ENCODE measurements at regions not wholly inside any gene's neighbourhood (a gene's known extent, or its start where the extent isn't known, plus 50 kb on each side); places are given as distances from the start of the nearest gene placed in this dataset.

DNA sequence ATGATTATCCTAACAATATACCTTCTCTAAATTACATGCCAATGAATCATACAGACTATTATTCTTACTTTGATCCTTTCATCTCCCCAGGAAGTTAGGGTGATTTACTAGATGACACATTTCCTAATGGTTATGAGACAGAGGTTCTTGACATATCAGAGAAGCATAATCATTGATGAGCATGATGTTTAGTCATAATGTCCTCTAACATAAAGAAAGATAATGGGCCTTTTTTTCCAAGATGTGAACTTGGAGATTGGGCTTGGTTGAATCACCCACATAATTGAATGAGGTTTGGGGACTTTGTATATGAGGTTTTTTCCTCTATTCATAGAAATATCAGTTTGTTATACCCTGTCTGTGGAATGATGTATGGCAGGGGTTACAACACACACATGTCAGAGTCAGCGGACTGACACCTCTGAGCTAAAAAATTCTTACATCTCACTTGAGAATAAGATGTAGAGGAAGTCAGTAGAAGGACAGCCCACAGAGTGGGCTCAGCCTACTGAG, 69.7 kb upstream of the DCBLD2 start:
- no peak for DNase-seq
- H3K9me3 ChIP-seq (ENCODE audit: low read length) = no peaks in the 10 kb centered on the region
- no peak overlapping the region for H3K27ac ChIP-seq (ENCODE audit: low read depth, low read length)
- ChIA-PET POLR2A (no interaction called here), CTCF (no interaction called here)
- H3K27me3 ChIP-seq (ENCODE audit: insufficient read depth, low read length, poor library complexity, severe bottlenecking) = no peaks in the 10 kb centered on the region
- H3K4me1 ChIP-seq (ENCODE audit: insufficient read depth, low read length) = no peaks in the 10 kb centered on the region
- no peaks in the 10 kb centered on the region for H3K36me3 ChIP-seq (ENCODE audit: insufficient read depth, low read length)
- Mint-ChIP-seq H3K4me3 (no peak overlapping the region), H3K27me3 (peaks cover 0 to 2% of the 10 kb centered on the region in 2 donors), H3K36me3 (peaks cover 0 to 3% (median 0%) of the 10 kb centered on the region in 3 donors), H3K27ac (no peak overlapping the region), H3K9me3 (peaks cover 2 to 6% (median 4%) of the 10 kb centered on the region in 5 donors), H3K4me1 (no peaks in the 10 kb centered on the region)
- no peak overlapping the region for H3K4me3 ChIP-seq (ENCODE audit: low read length)

DNA sequence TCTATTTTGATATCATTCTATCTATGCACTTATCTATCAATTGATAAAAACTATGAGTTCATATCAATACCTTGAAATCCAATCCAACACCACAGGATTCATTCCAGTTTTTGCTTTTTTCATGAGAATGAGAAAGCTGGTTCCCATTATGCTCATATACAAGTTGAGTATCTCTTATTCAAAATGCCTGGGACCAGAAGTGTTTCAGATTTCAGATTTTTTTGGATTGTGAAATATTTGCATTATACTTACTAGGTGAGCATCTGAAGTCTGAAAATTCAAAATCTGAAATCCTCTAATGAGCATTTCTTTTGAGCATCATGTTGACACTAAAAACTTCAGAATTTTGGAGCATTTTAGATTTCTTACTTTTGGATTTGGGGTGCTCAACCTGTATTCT, 67.8 kb upstream of the DCBLD2 start:
- Histone ChIP-seq H3K9me3 (ENCODE audit: low read length) (no peaks in the 10 kb centered on the region), H3K27me3 (ENCODE audit: insufficient read depth, low read length, poor library complexity, severe bottlenecking) (no peaks in the 10 kb centered on the region), H3K4me3 (ENCODE audit: low read length) (no peak overlapping the region), H3K36me3 (ENCODE audit: insufficient read depth, low read length) (no peaks in the 10 kb centered on the region), H3K4me1 (ENCODE audit: insufficient read depth, low read length) (no peaks in the 10 kb centered on the region), H3K27ac (ENCODE audit: low read depth, low read length) (no peak overlapping the region)
- H3K27me3 Mint-ChIP-seq = peaks cover 0 to 2% of the 10 kb centered on the region in 2 donors
- DNase-seq = no peak
- ChIA-PET POLR2A (no interaction called here), CTCF (no interaction called here)
- no peak overlapping the region for H3K27ac Mint-ChIP-seq
- no peaks in the 10 kb centered on the region for H3K4me1 Mint-ChIP-seq
- no peak overlapping the region for H3K4me3 Mint-ChIP-seq
- peaks cover 0 to 3% (median 0%) of the 10 kb centered on the region in 3 donors for H3K36me3 Mint-ChIP-seq
- peaks cover 0 to 3% (median 0%) of the 10 kb centered on the region in 5 donors for H3K9me3 Mint-ChIP-seq

DNA sequence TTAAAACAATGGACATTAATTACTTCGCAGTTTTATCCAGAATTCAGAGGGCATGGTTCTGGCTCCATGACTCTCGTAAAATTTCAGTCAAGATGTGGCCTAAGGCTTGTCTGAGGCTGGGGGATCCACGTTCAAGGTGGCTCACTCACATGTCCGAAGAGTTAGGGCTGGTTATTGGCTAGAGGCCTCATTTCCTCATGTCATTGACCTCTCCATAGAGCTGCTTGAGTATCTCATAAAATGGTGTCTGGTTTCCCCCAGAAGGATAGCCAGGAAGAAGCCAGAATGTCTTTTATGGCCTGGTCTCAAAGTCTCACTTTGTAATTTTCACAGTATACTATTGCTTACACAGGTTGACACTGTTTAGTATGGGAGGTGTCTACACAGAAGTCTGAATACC, 67.3 kb upstream of the DCBLD2 start:
- H3K27ac ChIP-seq (ENCODE audit: low read depth, low read length) = no peak overlapping the region
- no peak for DNase-seq
- H3K4me1 ChIP-seq (ENCODE audit: insufficient read depth, low read length) = no peaks in the 10 kb centered on the region
- ChIA-PET POLR2A (no interaction called here), CTCF (no interaction called here)
- H3K27me3 ChIP-seq (ENCODE audit: insufficient read depth, low read length, poor library complexity, severe bottlenecking) = no peaks in the 10 kb centered on the region
- no peaks in the 10 kb centered on the region for H3K36me3 ChIP-seq (ENCODE audit: insufficient read depth, low read length)
- no peak overlapping the region for H3K4me3 ChIP-seq (ENCODE audit: low read length)
- peaks cover 0 to 2% of the 10 kb centered on the region in 2 donors for H3K27me3 Mint-ChIP-seq
- peaks cover 0 to 3% (median 0%) of the 10 kb centered on the region in 3 donors for H3K36me3 Mint-ChIP-seq
- H3K9me3 ChIP-seq (ENCODE audit: low read length) = no peaks in the 10 kb centered on the region
- no peaks in the 10 kb centered on the region for H3K4me1 Mint-ChIP-seq
- no peak overlapping the region for H3K27ac Mint-ChIP-seq
- peaks cover 0 to 3% (median 0%) of the 10 kb centered on the region in 5 donors for H3K9me3 Mint-ChIP-seq
- H3K4me3 Mint-ChIP-seq = no peak overlapping the region

DNA sequence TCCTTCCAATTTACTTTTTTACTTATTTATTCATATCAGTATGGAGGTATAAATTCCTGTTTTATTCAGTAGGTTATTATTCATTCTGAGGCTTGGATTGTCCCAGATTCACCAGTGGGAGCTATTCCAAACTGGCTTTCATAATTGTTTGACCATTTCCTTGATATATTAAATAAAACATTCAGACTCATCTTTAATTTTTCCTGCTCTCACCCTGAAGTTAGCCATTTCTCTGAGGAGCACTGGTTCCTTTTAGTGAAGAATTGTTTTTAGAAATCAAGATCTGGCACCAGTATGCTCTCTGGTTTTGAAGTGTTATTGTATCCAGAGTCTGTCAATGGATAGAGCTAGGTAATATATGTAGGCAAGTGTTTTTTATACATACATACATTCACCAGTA, 66.9 kb upstream of the DCBLD2 start:
- CTCF ChIA-PET = no interaction called here
- no peaks in the 10 kb centered on the region for H3K27me3 ChIP-seq (ENCODE audit: insufficient read depth, low read length, poor library complexity, severe bottlenecking)
- Mint-ChIP-seq H3K36me3 (peaks cover 0 to 3% (median 0%) of the 10 kb centered on the region in 3 donors), H3K27ac (no peak overlapping the region), H3K9me3 (peaks cover 0 to 3% (median 0%) of the 10 kb centered on the region in 5 donors), H3K27me3 (peaks cover 0 to 2% of the 10 kb centered on the region in 2 donors), H3K4me3 (no peak overlapping the region), H3K4me1 (no peaks in the 10 kb centered on the region)
- POLR2A ChIA-PET = no interaction called here
- H3K27ac ChIP-seq (ENCODE audit: low read depth, low read length) = no peak overlapping the region
- H3K4me3 ChIP-seq (ENCODE audit: low read length) = no peak overlapping the region
- DNase-seq = no peak
- no peaks in the 10 kb centered on the region for H3K9me3 ChIP-seq (ENCODE audit: low read length)
- H3K4me1 ChIP-seq (ENCODE audit: insufficient read depth, low read length) = no peaks in the 10 kb centered on the region
- no peaks in the 10 kb centered on the region for H3K36me3 ChIP-seq (ENCODE audit: insufficient read depth, low read length)

DNA sequence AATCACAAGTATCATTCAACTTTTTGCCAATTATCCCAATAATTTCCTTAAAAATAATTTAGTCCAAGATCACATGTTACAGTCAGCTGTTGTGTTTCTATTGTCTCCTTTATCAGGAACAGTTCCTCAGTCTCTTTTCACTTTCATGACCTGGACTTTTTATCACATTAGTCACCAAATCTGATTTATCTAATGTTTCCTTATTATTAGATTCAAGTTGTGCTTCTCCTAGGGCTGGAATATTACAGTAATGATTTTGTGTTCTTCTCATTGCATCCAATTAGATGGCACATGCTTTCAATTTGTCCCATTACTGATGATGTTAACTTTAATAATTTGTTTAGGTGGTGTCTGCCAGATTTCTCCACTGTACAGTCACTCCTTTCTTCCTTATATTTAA, 66.3 kb upstream of the DCBLD2 start:
- Histone ChIP-seq H3K36me3 (ENCODE audit: insufficient read depth, low read length) (no peaks in the 10 kb centered on the region), H3K4me1 (ENCODE audit: insufficient read depth, low read length) (no peaks in the 10 kb centered on the region), H3K27ac (ENCODE audit: low read depth, low read length) (no peak overlapping the region), H3K4me3 (ENCODE audit: low read length) (no peak overlapping the region), H3K27me3 (ENCODE audit: insufficient read depth, low read length, poor library complexity, severe bottlenecking) (no peaks in the 10 kb centered on the region), H3K9me3 (ENCODE audit: low read length) (no peaks in the 10 kb centered on the region)
- no peak for DNase-seq
- H3K4me1 Mint-ChIP-seq = no peaks in the 10 kb centered on the region
- no peak overlapping the region for H3K27ac Mint-ChIP-seq
- H3K4me3 Mint-ChIP-seq = no peak overlapping the region
- H3K36me3 Mint-ChIP-seq = peaks cover 0 to 1% (median 0%) of the 10 kb centered on the region in 3 donors
- ChIA-PET CTCF (no interaction called here), POLR2A (no interaction called here)
- peaks cover 0 to 2% (median 0%) of the 10 kb centered on the region in 5 donors for H3K9me3 Mint-ChIP-seq
- peaks cover 0 to 2% of the 10 kb centered on the region in 2 donors for H3K27me3 Mint-ChIP-seq

DNA sequence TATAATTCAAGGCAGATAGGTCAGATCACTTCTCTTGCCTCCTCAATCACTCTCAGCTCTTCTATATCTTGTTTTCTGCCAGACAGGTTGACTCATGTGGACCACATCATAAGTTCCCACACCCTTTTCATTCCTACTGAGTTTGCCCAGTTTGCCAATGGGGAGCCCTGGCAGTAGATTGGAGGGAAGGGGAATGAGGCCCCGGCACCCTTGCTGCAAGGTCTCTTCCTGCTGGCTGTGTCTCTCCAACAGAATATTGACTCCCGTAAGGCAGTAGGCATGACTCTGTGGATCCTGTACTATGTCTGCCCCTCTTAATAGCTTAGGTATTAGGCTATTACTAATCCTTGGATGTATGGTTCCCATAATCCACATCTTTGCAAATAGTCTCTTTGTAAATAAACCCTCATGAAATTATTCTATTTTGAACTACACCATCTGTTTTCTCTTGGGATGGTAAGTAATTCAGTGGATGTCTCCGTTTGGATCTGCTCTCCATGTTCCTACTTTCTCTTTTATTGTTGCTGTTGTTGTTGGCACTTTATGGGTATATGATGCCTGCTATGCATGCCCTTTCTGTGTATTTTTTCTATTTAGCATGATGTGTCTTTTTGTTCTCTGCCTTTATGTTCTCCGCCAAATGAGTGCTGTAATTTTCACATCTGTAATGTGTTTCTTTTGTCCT, 65.5 kb upstream of the DCBLD2 start:
- no peak overlapping the region for H3K4me3 Mint-ChIP-seq
- no peak overlapping the region for H3K27ac ChIP-seq (ENCODE audit: low read depth, low read length)
- ChIA-PET CTCF (no interaction called here), POLR2A (no interaction called here)
- H3K4me3 ChIP-seq (ENCODE audit: low read length) = no peak overlapping the region
- no peaks in the 10 kb centered on the region for H3K9me3 ChIP-seq (ENCODE audit: low read length)
- no peak for DNase-seq
- H3K27ac Mint-ChIP-seq = no peak overlapping the region
- H3K4me1 Mint-ChIP-seq = no peaks in the 10 kb centered on the region
- peaks cover 0 to 2% (median 0%) of the 10 kb centered on the region in 5 donors for H3K9me3 Mint-ChIP-seq
- H3K27me3 ChIP-seq (ENCODE audit: insufficient read depth, low read length, poor library complexity, severe bottlenecking) = no peaks in the 10 kb centered on the region
- H3K36me3 ChIP-seq (ENCODE audit: insufficient read depth, low read length) = no peaks in the 10 kb centered on the region
- H3K27me3 Mint-ChIP-seq = peaks cover 0 to 1% of the 10 kb centered on the region in 2 donors
- H3K36me3 Mint-ChIP-seq = no peaks in the 10 kb centered on the region
- no peaks in the 10 kb centered on the region for H3K4me1 ChIP-seq (ENCODE audit: insufficient read depth, low read length)

DNA sequence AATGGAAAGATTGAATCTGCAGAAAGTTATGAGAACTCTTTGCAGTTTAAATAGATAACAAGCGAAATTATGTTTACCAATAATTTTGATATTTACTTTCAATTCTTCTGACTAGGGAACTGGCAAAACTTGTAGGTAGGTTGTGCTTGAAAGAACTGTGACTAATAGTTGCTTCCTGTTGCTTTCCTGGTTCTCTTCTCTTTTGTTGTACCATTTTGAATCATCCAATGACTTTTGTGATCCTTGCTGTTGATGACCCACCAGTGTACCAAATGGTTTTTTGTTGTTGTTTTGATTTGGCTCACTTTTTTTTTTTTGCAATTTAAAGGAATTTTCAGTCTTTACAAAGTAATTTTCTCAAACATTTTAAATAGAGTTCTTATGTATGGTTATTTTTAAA, 64.9 kb upstream of the DCBLD2 start:
- Mint-ChIP-seq H3K27me3 (no peaks in the 10 kb centered on the region), H3K9me3 (peaks cover 0 to 2% (median 0%) of the 10 kb centered on the region in 5 donors), H3K27ac (no peak overlapping the region), H3K36me3 (no peaks in the 10 kb centered on the region), H3K4me3 (no peak overlapping the region), H3K4me1 (no peaks in the 10 kb centered on the region)
- CTCF ChIA-PET = no interaction called here
- no peak for DNase-seq
- POLR2A ChIA-PET = no interaction called here
- H3K4me3 ChIP-seq (ENCODE audit: low read length) = no peak overlapping the region
- H3K36me3 ChIP-seq (ENCODE audit: insufficient read depth, low read length) = no peaks in the 10 kb centered on the region
- H3K4me1 ChIP-seq (ENCODE audit: insufficient read depth, low read length) = no peaks in the 10 kb centered on the region
- H3K9me3 ChIP-seq (ENCODE audit: low read length) = no peaks in the 10 kb centered on the region
- no peak overlapping the region for H3K27ac ChIP-seq (ENCODE audit: low read depth, low read length)
- no peaks in the 10 kb centered on the region for H3K27me3 ChIP-seq (ENCODE audit: insufficient read depth, low read length, poor library complexity, severe bottlenecking)

DNA sequence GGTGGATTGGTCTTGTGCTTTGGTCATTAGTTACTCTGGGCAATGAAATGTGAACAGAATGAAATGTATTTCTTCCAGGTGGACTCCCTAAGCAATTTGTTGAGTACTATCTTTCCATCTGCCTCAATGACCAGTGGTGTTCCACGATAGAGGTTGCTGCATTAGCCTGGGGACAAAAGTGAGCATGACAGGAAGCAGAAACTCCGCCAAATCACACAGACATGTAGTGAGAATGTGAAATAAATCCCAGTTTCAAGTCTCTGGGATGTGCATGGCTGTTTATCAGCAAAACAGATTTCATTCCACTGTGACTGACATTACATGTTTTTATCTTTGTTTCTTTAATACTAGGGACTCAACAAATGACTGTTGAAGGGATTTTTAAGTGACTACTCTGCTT, 63.3 kb upstream of the DCBLD2 start:
- Histone ChIP-seq H3K9me3 (ENCODE audit: low read length) (no peaks in the 10 kb centered on the region), H3K27me3 (ENCODE audit: insufficient read depth, low read length, poor library complexity, severe bottlenecking) (no peaks in the 10 kb centered on the region), H3K4me3 (ENCODE audit: low read length) (no peak overlapping the region), H3K36me3 (ENCODE audit: insufficient read depth, low read length) (no peaks in the 10 kb centered on the region), H3K27ac (ENCODE audit: low read depth, low read length) (no peak overlapping the region), H3K4me1 (ENCODE audit: insufficient read depth, low read length) (no peaks in the 10 kb centered on the region)
- no peaks in the 10 kb centered on the region for H3K9me3 Mint-ChIP-seq
- H3K36me3 Mint-ChIP-seq = no peaks in the 10 kb centered on the region
- no peaks in the 10 kb centered on the region for H3K27me3 Mint-ChIP-seq
- POLR2A ChIA-PET = no interaction called here
- no peak overlapping the region for H3K4me3 Mint-ChIP-seq
- no peaks in the 10 kb centered on the region for H3K4me1 Mint-ChIP-seq
- no peak overlapping the region for H3K27ac Mint-ChIP-seq
- DNase-seq = no peak
- CTCF ChIA-PET = no interaction called here

Measured in CD8-positive, alpha-beta memory T cell (primary cell).